K562 (cell line): ENCODE measurements at regions not wholly inside any gene's neighbourhood (a gene's known extent, or its start where the extent isn't known, plus 50 kb on each side); places are given as distances from the start of the nearest gene placed in this dataset.

Experiments
- BRF1 ChIP-seq: IDR thresholded peaks from 3 replicates; pipeline ENCODE4 v1.6.1; 2011; ENCODE audit warnings: borderline replicate concordance, mild to moderate bottlenecking; ENCODE audit not compliant: insufficient read length; ENCODE audit errors: extremely low read depth
- CBX5 ChIP-seq: IDR thresholded peaks from 2 replicates; pipeline ENCODE4 v1.6.1; 2014; ENCODE audit warnings: low read depth, borderline replicate concordance
- JUNB ChIP-seq: fragments of 450-650 bp; formaldehyde crosslinking; conservative IDR thresholded peaks from 2 replicates; pipeline ENCODE4 v1.4.0; 2020; ENCODE audit warnings: mild to moderate bottlenecking
- JUND ChIP-seq, 2 experiments: IDR thresholded peaks; 2 replicates in 1 of 2; 3 replicates in 1 of 2; pipeline ENCODE4 v1.6.1; 2011; ENCODE audit warnings: borderline replicate concordance in 2 of 2, low read depth in 2 of 2, low read length in 2 of 2, improper control_type of control experiment in 1 of 2, missing biosample characterization in 1 of 2, missing genetic modification characterization in 1 of 2, missing genetic modification reagents in 1 of 2
- PML ChIP-seq: IDR thresholded peaks from 2 replicates; pipeline ENCODE4 v1.6.1; 2012; ENCODE audit warnings: low read length, inconsistent platforms
- RBM34 ChIP-seq: fragments of 200-400 bp; formaldehyde crosslinking; IDR thresholded peaks from 2 replicates; pipeline ENCODE4 v1.6.1; 2018; ENCODE audit warnings: low read length, borderline replicate concordance; ENCODE audit not compliant: insufficient read depth
- SRSF9 ChIP-seq: fragments of 200-400 bp; formaldehyde crosslinking; IDR thresholded peaks from 2 replicates; pipeline ENCODE4 v1.6.1; 2017; ENCODE audit warnings: low read depth, low read length, borderline replicate concordance
- TAF15 ChIP-seq: fragments of 200-400 bp; formaldehyde crosslinking; IDR thresholded peaks from 2 replicates; pipeline ENCODE4 v1.6.1; 2017; ENCODE audit warnings: mild to moderate bottlenecking, low read depth, low read length, moderate library complexity
- ZFPM2 ChIP-seq: fragments of 250-450 bp; sonication (Bioruptor Pico); IDR thresholded peaks from 2 replicates; pipeline ENCODE4 v1.5.1; 2022; ENCODE audit warnings: mild to moderate bottlenecking
- ZNF124 ChIP-seq: sonication (generic); formaldehyde crosslinking; IDR thresholded peaks from 2 replicates; pipeline ENCODE4 v1.8.1; 2022; ENCODE audit warnings: missing genetic modification reagents
- ZNF165 ChIP-seq: fragments of 250-450 bp; sonication (Bioruptor Pico); IDR thresholded peaks from 2 replicates; pipeline ENCODE4 v1.4.0; 2020; ENCODE audit warnings: borderline replicate concordance
- TF ChIP-seq, protein P1 (sequence below), 3 experiments: IDR thresholded peaks in 2 of 3; conservative IDR thresholded peaks in 1 of 3; 2 replicates each; pipeline ENCODE4 v1.5.1; 2011 to 2012; ENCODE audit warnings: low read length in 3 of 3, mild to moderate bottlenecking in 3 of 3, control low read depth in 2 of 3, improper control_type of control experiment in 1 of 3, inconsistent platforms in 1 of 3, low read depth in 1 of 3, mixed read lengths in 1 of 3, moderate library complexity in 1 of 3; ENCODE audit not compliant: insufficient read depth in 2 of 3

- TF ChIP-seq TAF15, result no peak
- TF ChIP-seq PML, result no peak
- TF ChIP-seq SRSF9, result no peak
- no peak for TF ChIP-seq JUND (IDR thresholded peaks at IDR 0.05; ENCODE audit: borderline replicate concordance, low read depth, low read length)
- no peak for TF ChIP-seq JUND (tag; IDR thresholded peaks at IDR 0.05; ENCODE audit: borderline replicate concordance, low read depth, low read length)
- no peak for TF ChIP-seq ZNF124 (CRISPR knock-in tag)
- no peak for TF ChIP-seq ZFPM2 (CRISPR knock-in tag)
- TF ChIP-seq JUNB, result no peak
- no peak for TF ChIP-seq ZNF165 (CRISPR knock-in tag)
- TF ChIP-seq CBX5, result no peak
- TF ChIP-seq RBM34, result no peak
- no peak for TF ChIP-seq BRF1
- TF ChIP-seq, protein P1, sequence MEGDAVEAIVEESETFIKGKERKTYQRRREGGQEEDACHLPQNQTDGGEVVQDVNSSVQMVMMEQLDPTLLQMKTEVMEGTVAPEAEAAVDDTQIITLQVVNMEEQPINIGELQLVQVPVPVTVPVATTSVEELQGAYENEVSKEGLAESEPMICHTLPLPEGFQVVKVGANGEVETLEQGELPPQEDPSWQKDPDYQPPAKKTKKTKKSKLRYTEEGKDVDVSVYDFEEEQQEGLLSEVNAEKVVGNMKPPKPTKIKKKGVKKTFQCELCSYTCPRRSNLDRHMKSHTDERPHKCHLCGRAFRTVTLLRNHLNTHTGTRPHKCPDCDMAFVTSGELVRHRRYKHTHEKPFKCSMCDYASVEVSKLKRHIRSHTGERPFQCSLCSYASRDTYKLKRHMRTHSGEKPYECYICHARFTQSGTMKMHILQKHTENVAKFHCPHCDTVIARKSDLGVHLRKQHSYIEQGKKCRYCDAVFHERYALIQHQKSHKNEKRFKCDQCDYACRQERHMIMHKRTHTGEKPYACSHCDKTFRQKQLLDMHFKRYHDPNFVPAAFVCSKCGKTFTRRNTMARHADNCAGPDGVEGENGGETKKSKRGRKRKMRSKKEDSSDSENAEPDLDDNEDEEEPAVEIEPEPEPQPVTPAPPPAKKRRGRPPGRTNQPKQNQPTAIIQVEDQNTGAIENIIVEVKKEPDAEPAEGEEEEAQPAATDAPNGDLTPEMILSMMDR (IDR thresholded peaks at IDR 0.05 in 2 of 3, conservative IDR thresholded peaks at IDR 0.05 in 1 of 3; ENCODE audit: insufficient read depth in 2 of 3, low read depth in 1 of 3, low read length in 3 of 3), result no peak
Measured at GRCh38 chr4:91894006-91894405, 409.8 kb upstream of the GRID2 start.
